HFFc6 (cell line): ENCODE measurements at regions not wholly inside any gene's neighbourhood (a gene's known extent, or its start where the extent isn't known, plus 50 kb on each side); places are given as distances from the start of the nearest gene placed in this dataset.
"Not testable (repeated sequence)": the region's sequence is repeated elsewhere in the genome, so short reads cannot be mapped to it uniquely, and the experiment has no call there.

ENCODE experiments used
- DNase-seq: peaks from one replicate; pipeline ENCODE4 v3.0.0-alpha.2; 2018
- H3K27ac Mint-ChIP-seq: 2 replicates; pipeline ENCODE4 v1.8.0; 2020; ENCODE audit warnings: mild to moderate bottlenecking, mixed read lengths
- H3K27me3 Mint-ChIP-seq: 2 replicates; pipeline ENCODE4 v1.8.0; 2021; ENCODE audit warnings: mild to moderate bottlenecking, moderate library complexity, mixed read lengths; ENCODE audit not compliant: insufficient read depth
- H3K36me3 Mint-ChIP-seq: 2 replicates; pipeline ENCODE4 v1.8.0; 2021; ENCODE audit warnings: low read depth, mixed read lengths
- H3K4me1 Mint-ChIP-seq: 2 replicates; pipeline ENCODE4 v1.8.0; 2020; ENCODE audit warnings: low read depth, mixed read lengths
- H3K4me3 Mint-ChIP-seq: 2 replicates; pipeline ENCODE4 v1.8.0; 2020; ENCODE audit warnings: mild to moderate bottlenecking, moderate library complexity, mixed read lengths
- H3K9me3 Mint-ChIP-seq: 2 replicates; pipeline ENCODE4 v1.8.0; 2020; ENCODE audit warnings: mild to moderate bottlenecking, mixed read lengths
- CTCF ChIP-seq: fragments of 200-600 bp; sonication (generic); IDR thresholded peaks from 2 replicates; pipeline ENCODE4 v1.5.0; 2021; ENCODE audit warnings: antibody characterized with exemption, mild to moderate bottlenecking

GRCh38 chr2:138421315-138421970 is 80.1 kb upstream of the SPOPL start:
- Mint-ChIP-seq H3K36me3 (peaks cover 2% of the 10 kb centered on the region; the same call in 1 of the 2 replicates), H3K9me3 (peaks cover 6% of the 10 kb centered on the region), H3K27ac (peak overlapping the region; percentile 44), H3K4me3 (peak overlapping the region; percentile 34), H3K27me3 (no peaks in the 10 kb centered on the region), H3K4me1 (peaks cover 31% of the 10 kb centered on the region)
- peak; percentile 19 for DNase-seq
- no peak for TF ChIP-seq CTCF

- peak overlapping the region; percentile 44; the same call in 1 of the 2 replicates for H3K27ac Mint-ChIP-seq
These were observed 79.6 kb upstream of the SPOPL start for GRCh38 chr2:138421971-138422335.

GRCh38 chr2:138423198-138423597 is 78.4 kb upstream of the SPOPL start:
- DNase-seq = no peak
- Mint-ChIP-seq H3K27me3 (no peaks in the 10 kb centered on the region), H3K4me1 (peaks cover 26% of the 10 kb centered on the region), H3K27ac (no peak overlapping the region), H3K36me3 (peaks cover 7% of the 10 kb centered on the region; the same call in 1 of the 2 replicates), H3K9me3 (peaks cover 17% of the 10 kb centered on the region), H3K4me3 (no peak overlapping the region)
- no peak for TF ChIP-seq CTCF

More at GRCh38 chr2:138421971-138422335, 79.6 kb upstream of the SPOPL start:
- TF ChIP-seq CTCF = no peak
- peaks cover 11% of the 10 kb centered on the region for H3K9me3 Mint-ChIP-seq
- H3K4me3 Mint-ChIP-seq = no peak overlapping the region
- no peaks in the 10 kb centered on the region for H3K27me3 Mint-ChIP-seq
- peaks cover 7% of the 10 kb centered on the region; the same call in 1 of the 2 replicates for H3K36me3 Mint-ChIP-seq
- DNase-seq = peak; percentile 81
- H3K4me1 Mint-ChIP-seq = peaks cover 26% of the 10 kb centered on the region

GRCh38 chr2:138423745-138424144 is 77.8 kb upstream of the SPOPL start:
- H3K36me3 Mint-ChIP-seq = peaks cover 7% of the 10 kb centered on the region; the same call in 1 of the 2 replicates
- peaks cover 26% of the 10 kb centered on the region for H3K4me1 Mint-ChIP-seq
- DNase-seq = no peak
- H3K4me3 Mint-ChIP-seq = no peak overlapping the region
- no peaks in the 10 kb centered on the region for H3K27me3 Mint-ChIP-seq
- peaks cover 17% of the 10 kb centered on the region for H3K9me3 Mint-ChIP-seq
- no peak for TF ChIP-seq CTCF
- H3K27ac Mint-ChIP-seq = no peak overlapping the region

- Mint-ChIP-seq H3K27ac (no peak overlapping the region), H3K36me3 (peaks cover 7% of the 10 kb centered on the region; the same call in 1 of the 2 replicates), H3K9me3 (peaks cover 17% of the 10 kb centered on the region), H3K4me3 (no peak overlapping the region), H3K27me3 (no peaks in the 10 kb centered on the region), H3K4me1 (peaks cover 26% of the 10 kb centered on the region)
- no peak for DNase-seq
- TF ChIP-seq CTCF = no peak
These were observed 77.0 kb upstream of the SPOPL start for GRCh38 chr2:138424436-138425140.

GRCh38 chr2:138426116-138426515 is 75.5 kb upstream of the SPOPL start:
- DNase-seq, H3K4me3 Mint-ChIP-seq, H3K27ac Mint-ChIP-seq, H3K36me3 Mint-ChIP-seq, H3K27me3 Mint-ChIP-seq: not testable (repeated sequence)
- Mint-ChIP-seq H3K9me3 (peaks cover 17% of the 10 kb centered on the region), H3K4me1 (peaks cover 24% of the 10 kb centered on the region)
